ENCODE measurements at regions not wholly inside any gene's neighbourhood (a gene's known extent, or its start where the extent isn't known, plus 50 kb on each side); places are given as distances from the start of the nearest gene placed in this dataset.

GRCh38 chr7:15057272-15057671, 154.7 kb upstream of the DGKB start:
- TF ChIP-seq CTCF (IDR thresholded peaks at IDR 0.05) = no peak
- no peak for TF ChIP-seq POLR2A (IDR thresholded peaks at IDR 0.05)
- no peak for TF ChIP-seq POLR2AphosphoS5 (IDR thresholded peaks at IDR 0.05; ENCODE audit: insufficient read depth in 1 of 2, low read depth in 1 of 2)

Data from vagina (tissue), 2 donors.